ENCODE measurements at regions not wholly inside any gene's neighbourhood (a gene's known extent, or its start where the extent isn't known, plus 50 kb on each side); places are given as distances from the start of the nearest gene placed in this dataset.
A peak's percentile ranks its signal among the peaks of the same experiment; 100 is the strongest.
"Not testable (repeated sequence)": the region's sequence is repeated elsewhere in the genome, so short reads cannot be mapped to it uniquely, and the experiment has no call there.

GRCh38 chrX:25640276-25640675 is 497.9 kb upstream of the MAGEB18 start:
- DNase-seq (ENCODE audit: low read depth, low spot score): no peak

DNA sequence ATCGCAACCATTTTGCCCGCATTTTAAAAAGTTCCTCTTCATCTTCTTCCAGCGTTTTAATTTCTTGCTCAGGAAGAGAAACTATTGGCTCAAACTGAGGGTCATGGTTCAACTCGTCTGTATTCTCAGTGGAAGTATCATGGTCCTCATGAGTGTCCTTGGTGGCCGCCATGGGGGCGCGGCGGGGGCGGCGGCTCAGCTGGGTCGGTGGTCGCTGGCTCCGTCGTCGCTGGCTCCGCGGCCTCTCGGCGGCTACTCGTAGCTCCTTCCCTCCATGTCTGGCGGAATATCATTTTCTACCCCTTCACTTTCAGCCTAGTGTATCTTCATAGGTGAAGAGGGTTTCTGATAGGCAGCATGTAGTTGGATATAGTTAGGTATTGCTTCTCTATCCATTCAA is 492.0 kb upstream of the MAGEB18 start:
- no peak for DNase-seq (ENCODE audit: low read depth, low spot score)

DNA sequence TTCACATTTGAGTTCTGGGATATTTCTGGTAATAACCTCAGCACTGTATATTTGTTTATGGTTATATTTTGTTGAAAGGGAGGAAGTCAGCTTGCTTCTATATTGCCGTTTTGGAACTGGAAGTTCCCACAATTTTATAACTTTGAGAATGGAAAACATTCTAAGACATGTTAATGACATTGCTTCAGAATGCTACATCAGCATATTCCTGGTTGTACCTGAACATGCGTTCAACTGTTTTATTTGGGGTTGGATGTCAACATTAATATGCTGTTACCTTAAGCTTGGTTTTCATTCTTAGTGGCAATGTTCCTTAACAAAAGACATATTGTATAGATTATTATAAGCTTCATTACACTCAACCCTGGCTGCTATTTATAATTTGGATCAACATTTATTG is 489.4 kb upstream of the MAGEB18 start:
- no peak for DNase-seq (ENCODE audit: low read depth, low spot score)

- DNase-seq (ENCODE audit: low read depth, low spot score): no peak
Observed at GRCh38 chrX:25650216-25650820, 487.8 kb upstream of the MAGEB18 start.

DNA sequence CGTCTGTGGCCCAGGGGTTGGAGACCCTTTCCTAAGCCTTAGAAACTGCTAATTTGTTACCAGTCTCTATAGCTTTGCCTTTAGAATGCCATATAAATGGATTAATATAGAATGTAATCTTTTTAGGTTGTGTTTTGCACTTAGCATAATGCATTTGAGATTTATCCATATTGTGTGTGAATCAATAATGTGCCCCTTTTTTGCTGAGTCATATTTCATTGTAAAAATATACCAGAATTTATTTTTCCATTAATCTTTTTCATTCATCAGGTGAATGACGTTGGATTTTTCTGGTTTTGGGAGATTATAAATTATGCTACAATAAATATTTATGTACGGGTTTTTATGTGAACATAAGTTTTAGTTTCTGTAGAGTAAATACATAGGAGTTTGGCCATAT is 478.8 kb upstream of the MAGEB18 start:
- DNase-seq (ENCODE audit: low read depth, low spot score): no peak

- DNase-seq (ENCODE audit: low read depth, low spot score): no peak
Observed at GRCh38 chrX:25663701-25664100, 474.4 kb upstream of the MAGEB18 start.

DNA sequence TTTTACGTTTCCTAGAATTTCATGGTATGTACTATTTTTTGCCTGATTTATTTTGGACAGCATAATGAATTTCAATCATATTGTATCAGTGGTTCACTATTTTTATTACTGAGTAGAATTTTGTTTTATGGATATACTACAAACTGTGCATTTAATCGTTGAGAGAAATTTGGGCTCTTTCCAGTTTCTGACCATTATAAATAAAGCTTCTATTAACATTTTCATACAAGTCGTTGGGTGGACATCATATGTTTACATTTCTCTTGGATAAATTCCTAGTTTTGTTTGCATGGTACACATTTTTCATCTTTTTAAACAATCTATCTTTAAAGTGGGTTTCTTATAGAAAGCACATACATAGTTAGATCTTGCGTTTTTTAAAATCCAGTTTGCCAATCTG is 472.7 kb upstream of the MAGEB18 start:
- DNase-seq (ENCODE audit: low read depth, low spot score): no peak

GRCh38 chrX:25667681-25668080 is 470.5 kb upstream of the MAGEB18 start:
- DNase-seq (ENCODE audit: low read depth, low spot score): no peak

- no peak for DNase-seq (ENCODE audit: low read depth, low spot score)
Observed at GRCh38 chrX:25674776-25675175, 463.4 kb upstream of the MAGEB18 start.

- DNase-seq (ENCODE audit: low read depth, low spot score): no peak
Observed at GRCh38 chrX:25701876-25702275, 436.3 kb upstream of the MAGEB18 start.

DNA sequence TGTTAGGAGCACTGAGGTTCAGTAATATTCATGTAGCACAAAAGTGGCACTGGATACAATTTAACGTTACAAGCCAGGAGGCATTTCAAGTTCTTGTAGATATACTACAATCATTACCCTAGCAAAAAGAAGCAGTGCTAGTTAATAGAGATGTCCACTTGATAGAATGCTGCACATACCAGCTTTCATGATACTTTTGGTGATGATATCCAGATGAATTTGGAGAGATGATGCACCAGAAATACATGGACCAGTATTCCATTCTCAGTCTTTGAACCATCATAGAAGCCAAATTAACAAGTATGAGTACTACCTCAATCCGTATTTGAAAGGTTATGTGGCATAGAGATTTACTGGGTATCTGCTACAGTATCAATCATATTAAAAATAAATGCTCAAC is 421.0 kb upstream of the MAGEB18 start:
- DNase-seq (ENCODE audit: low read depth, low spot score): no peak

- peak; percentile 2 for DNase-seq (ENCODE audit: low read depth, low spot score)
Observed at GRCh38 chrX:25721564-25721963, 416.6 kb upstream of the MAGEB18 start.

DNA sequence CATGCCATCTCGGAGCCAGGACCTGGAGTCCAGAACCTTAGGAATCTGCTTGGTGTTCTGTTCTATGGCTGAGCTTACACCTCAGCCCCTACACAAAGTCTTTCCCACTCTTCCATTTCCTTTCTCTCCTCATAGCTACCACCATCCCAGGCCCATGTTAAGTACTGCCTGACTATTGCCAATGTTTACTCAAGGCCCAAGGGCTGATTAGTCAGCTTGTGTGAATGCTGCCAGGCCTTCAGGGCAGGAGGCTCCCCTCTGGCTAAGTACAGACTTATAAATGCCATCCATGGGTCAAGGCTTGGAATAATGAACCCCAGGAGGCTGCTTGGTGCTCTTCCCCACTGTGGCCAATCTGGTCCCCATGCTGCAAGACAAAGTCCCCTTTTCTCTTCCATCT is 411.6 kb upstream of the MAGEB18 start:
- DNase-seq (ENCODE audit: low read depth, low spot score): peak; percentile 6

DNA sequence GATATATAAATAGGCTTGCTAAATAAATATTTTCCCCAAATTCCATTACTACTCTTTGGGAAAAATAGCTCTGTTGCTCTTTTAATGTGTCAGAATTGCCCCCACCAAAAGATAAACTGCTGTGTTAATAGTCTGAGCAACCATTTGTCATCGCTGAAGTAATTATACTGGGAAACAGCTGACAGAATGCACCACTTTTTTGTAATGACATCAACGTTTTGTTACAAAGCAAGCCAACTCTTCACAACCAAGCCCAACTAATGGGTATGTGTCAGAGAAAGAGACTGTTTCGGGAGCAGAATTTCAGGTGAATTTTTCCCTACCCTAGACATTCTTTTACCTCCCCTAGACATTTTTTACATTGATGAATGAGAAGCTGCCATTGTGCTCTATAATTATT is 405.0 kb upstream of the MAGEB18 start:
- DNase-seq (ENCODE audit: low read depth, low spot score): no peak

- DNase-seq (ENCODE audit: low read depth, low spot score): no peak
Observed at GRCh38 chrX:25737540-25737939, 400.6 kb upstream of the MAGEB18 start.

GRCh38 chrX:25742334-25742733 is 395.8 kb upstream of the MAGEB18 start:
- no peak for DNase-seq (ENCODE audit: low read depth, low spot score)

DNA sequence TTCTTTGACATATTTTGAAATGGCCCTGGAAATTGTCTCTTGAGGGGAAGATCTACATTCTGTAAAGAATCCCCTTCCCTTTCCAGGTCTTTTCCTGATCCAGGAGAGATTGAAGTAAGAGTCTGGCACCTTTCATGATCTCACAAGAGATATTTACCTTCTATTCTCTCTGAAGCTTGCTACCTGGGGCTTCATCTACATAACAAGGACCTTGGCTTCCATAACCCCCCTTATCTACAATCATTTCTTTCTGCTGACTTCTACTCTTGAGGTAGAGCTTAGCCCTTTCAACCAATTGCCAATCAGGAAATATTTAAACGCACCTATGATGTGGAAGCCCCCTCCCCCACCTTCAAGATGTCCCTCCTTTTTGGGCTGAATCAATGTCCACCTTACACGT is 383.7 kb upstream of the MAGEB18 start:
- peak; percentile 5 for DNase-seq (ENCODE audit: low read depth, low spot score)

DNA sequence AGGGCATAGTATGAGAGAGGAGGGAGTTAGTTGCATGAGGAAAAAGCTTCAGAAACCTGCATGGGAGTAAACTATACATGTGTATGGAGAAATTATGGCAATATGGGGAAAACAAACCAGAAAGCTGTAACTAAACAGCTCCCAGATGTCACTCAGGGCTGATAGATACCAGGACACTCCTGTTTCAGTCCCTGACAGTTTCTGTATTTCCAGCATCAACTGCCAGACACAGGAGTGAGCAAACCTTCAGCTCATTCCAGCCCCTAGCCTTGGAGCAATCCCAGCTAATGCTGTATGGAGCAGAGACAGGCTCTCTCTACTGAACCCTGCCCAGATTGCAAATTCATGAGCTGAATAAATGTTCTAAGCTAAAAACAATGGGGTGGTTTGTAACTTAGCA is 382.9 kb upstream of the MAGEB18 start:
- DNase-seq (ENCODE audit: low read depth, low spot score): peak; percentile 15

DNA sequence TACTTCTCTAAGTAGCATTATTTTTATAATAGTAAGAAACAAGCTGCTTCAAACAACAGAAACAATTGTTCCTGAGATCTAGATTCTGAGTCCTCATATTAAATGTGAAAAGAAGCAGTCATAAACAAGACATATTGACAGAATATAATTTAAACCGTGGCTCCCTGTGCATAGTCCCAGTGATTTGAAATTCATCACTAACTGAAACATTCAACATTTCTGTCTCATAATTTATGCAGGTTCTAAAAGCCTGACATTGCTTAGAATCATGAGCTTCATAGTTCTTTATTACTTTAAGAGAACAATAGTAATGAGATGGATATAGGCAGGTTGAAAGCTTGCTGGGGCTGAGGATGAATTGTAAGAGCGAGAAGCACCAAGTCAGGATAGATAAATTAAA is 375.5 kb upstream of the MAGEB18 start:
- no peak for DNase-seq (ENCODE audit: low read depth, low spot score)

DNA sequence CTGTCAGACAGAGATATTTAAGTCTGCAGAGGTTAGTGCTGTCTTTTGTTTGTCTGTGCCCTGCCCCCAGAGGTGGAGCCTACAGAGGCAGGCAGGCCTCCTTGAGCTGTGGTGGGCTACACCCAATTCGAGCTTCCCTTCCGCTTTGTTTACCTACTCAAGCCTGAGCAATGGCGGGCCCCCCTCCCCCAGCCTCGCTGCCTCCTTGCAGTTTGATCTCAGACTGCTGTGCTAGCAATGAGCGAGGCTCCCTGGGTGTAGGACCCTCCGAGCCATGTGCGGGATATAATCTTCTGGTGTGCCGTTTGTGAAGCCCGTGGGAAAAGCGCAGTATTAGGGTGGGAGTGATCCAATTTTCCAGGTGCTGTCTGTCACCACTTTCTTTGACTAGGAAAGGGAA is 366.3 kb upstream of the MAGEB18 start:
- DNase-seq (ENCODE audit: low read depth, low spot score): not testable (repeated sequence)

DNA sequence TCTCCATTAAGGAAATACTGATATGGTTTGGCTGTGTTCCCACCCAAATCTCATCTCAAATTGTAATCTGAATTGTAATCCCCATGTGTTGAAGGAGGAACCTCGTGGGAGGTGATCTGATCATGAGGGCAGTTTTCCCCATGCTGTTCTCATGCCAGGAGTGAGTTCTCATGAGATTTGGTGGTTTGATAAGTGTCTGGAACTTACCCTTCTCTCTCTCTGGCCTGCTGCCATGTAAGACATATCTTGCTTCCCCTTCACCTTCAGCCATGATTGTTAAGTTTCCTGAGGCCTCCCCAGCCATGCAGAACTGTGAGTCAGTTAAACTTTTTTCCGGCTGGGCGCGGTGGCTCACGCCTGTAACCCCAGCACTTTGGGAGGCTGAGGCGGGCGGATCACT is 340.3 kb upstream of the MAGEB18 start:
- DNase-seq (ENCODE audit: low read depth, low spot score): not testable (repeated sequence)

DNA sequence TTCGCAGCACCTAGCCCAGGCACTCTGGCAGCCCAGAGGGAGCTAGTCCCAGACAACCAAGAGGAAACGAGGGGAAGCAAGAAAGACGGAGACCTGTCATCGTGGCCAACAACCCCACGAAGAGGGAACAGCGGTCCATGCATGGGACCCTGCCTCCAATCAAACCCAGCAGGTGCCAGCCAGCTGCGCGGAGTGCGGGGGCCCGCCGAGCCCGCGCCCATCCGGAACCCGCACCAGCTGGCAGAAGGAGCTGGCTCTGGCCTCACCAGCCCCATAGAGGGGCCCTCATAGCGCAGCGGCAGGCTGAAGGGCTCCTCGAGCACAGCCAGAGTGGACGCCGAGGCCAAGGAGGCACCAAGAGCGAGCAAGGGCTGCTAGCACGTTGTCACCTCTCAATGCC is 332.4 kb upstream of the MAGEB18 start:
- DNase-seq (ENCODE audit: low read depth, low spot score): no peak

GRCh38 chrX:25807022-25807421 is 331.1 kb upstream of the MAGEB18 start:
- DNase-seq (ENCODE audit: low read depth, low spot score): no peak

DNA sequence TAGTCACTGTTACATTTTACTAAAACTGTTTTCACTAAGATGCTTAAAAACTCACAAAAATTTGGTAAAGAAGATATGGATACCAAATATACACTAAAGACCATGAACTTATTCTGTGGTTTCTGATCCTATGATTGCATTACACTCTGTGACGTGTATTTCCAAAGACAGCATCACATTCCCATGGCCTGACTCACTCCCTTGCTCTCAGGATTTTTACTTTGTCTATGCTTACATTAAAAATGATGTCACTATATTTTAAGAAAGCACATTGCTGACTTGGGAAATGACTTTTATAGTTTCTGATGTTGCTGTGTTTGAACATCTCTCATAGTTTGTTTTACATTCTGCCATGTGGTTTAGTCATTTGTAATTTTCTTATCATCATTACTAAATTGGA is 327.9 kb upstream of the MAGEB18 start:
- DNase-seq (ENCODE audit: low read depth, low spot score): no peak

All from ELF-1 (cell line).